ENCODE measurements at regions not wholly inside any gene's neighbourhood (a gene's known extent, or its start where the extent isn't known, plus 50 kb on each side); places are given as distances from the start of the nearest gene placed in this dataset.
"Not testable (repeated sequence)": the region's sequence is repeated elsewhere in the genome, so short reads cannot be mapped to it uniquely, and the experiment has no call there.

GRCh38 chr2:118791483-118791882, 56.0 kb downstream of the EN1 start:
- no peak for DNase-seq (ENCODE audit: low read depth)

- DNase-seq (ENCODE audit: low read depth), result no peak
Observed at GRCh38 chr2:118786746-118787145, 60.7 kb downstream of the EN1 start.

GRCh38 chr2:118784860-118785259, 62.6 kb downstream of the EN1 start:
- DNase-seq (ENCODE audit: low read depth), result no peak

GRCh38 chr2:118779362-118779761, 68.1 kb downstream of the EN1 start:
- DNase-seq (ENCODE audit: low read depth), result no peak

- no peak for DNase-seq (ENCODE audit: low read depth)
Observed at GRCh38 chr2:118774458-118775133, 72.9 kb downstream of the EN1 start.

- DNase-seq (ENCODE audit: low read depth), result no peak
Observed at GRCh38 chr2:118773826-118774225, 73.6 kb downstream of the EN1 start.

- DNase-seq (ENCODE audit: low read depth), result no peak
Observed at GRCh38 chr2:118772487-118773200, 74.8 kb downstream of the EN1 start.

GRCh38 chr2:118769707-118770400, 77.6 kb downstream of the EN1 start:
- no peak for DNase-seq (ENCODE audit: low read depth)

- no peak for DNase-seq (ENCODE audit: low read depth)
Observed at GRCh38 chr2:118766871-118767270, 80.6 kb downstream of the EN1 start.

- no peak for DNase-seq (ENCODE audit: low read depth)
Observed at GRCh38 chr2:118764855-118765254, 82.6 kb downstream of the EN1 start.

- DNase-seq (ENCODE audit: low read depth), result no peak
Observed at GRCh38 chr2:118763797-118764196, 83.7 kb downstream of the EN1 start.

- DNase-seq (ENCODE audit: low read depth), result no peak
Observed at GRCh38 chr2:118762290-118762689, 85.2 kb downstream of the EN1 start.

GRCh38 chr2:118761771-118762170, 85.7 kb downstream of the EN1 start:
- DNase-seq (ENCODE audit: low read depth), result no peak

GRCh38 chr2:118755901-118756300, 91.5 kb downstream of the EN1 start:
- no peak for DNase-seq (ENCODE audit: low read depth)

GRCh38 chr2:118755384-118755783, 92.1 kb downstream of the EN1 start:
- DNase-seq (ENCODE audit: low read depth), result no peak

- DNase-seq (ENCODE audit: low read depth), result no peak
Observed at GRCh38 chr2:118752762-118753429, 94.6 kb downstream of the EN1 start.

GRCh38 chr2:118750959-118751565, 96.4 kb downstream of the EN1 start:
- no peak for DNase-seq (ENCODE audit: low read depth)

GRCh38 chr2:118748245-118748885, 99.1 kb downstream of the EN1 start:
- DNase-seq (ENCODE audit: low read depth), result no peak

GRCh38 chr2:118747637-118748036, 99.8 kb downstream of the EN1 start:
- DNase-seq (ENCODE audit: low read depth), result no peak

GRCh38 chr2:118747066-118747465, 100.4 kb downstream of the EN1 start:
- DNase-seq (ENCODE audit: low read depth), result no peak

GRCh38 chr2:118744682-118745181, 102.7 kb downstream of the EN1 start:
- DNase-seq (ENCODE audit: low read depth), result not testable (repeated sequence)
